Muscle of back (tissue), 3 donors: ENCODE measurements at regions not wholly inside any gene's neighbourhood (a gene's known extent, or its start where the extent isn't known, plus 50 kb on each side); places are given as distances from the start of the nearest gene placed in this dataset.
"Not testable (repeated sequence)": the region's sequence is repeated elsewhere in the genome, so short reads cannot be mapped to it uniquely, and the experiment has no call there.

Experiments
- DNase-seq, 3 donors: peaks; one replicate each; pipeline versions ENCODE4 v3.0.0 to v3.0.0-alpha.2; 2013

DNA sequence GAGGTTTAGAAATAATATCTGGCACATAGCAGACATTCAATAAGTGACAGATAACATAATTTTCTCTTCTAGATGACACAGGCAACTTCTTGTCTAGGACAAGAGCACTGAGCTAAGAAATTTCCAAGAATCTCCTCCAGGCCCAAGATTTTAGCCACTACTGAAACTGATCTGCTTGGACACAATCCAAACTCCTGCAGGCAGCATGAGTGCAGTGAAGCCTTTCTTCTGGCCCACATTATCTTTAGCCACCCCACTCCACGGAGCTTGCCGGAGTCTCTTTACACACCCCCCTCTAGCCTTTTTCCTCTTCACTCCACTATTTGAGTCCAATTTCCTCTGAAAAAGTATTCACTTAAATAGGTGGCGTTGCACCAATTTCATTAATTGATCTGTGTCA, 142.9 kb upstream of the DUSP10 start:
- no peak for DNase-seq

DNA sequence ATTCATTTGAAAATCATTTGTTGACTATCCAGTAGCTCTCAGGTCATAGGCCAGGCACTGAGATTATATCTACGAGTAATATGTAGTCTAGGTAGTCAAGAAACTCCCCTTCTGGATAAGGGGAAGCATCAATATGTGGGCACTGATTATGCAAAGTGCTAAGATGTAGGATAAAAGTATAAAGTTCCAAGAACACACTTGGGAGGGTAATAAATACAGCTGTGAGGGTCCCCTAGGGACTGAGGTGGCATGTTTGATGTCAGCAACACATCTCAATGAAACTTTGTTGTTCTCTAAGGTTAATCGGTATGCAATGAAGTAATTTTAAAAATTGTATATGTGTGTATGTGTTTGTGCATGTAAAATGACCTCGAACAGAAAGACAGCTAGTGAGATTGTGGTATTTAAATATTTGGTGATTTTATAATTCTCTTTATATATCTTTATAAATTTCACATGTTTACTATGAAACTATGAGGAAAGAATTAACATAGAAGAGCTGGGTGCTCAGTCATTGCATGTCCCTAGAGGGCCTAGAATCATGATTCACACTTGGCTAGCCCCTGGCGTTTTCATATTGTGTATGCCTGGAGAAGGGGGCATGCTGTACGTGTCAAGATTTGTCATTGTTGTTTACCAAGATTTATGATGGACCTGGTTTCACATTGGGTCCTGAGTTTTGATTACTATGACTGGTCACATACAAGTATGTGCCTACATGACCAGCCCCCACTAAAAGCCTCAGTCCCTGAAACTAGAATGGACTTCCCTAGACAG, 140.1 kb upstream of the DUSP10 start:
- no peak for DNase-seq

DNA sequence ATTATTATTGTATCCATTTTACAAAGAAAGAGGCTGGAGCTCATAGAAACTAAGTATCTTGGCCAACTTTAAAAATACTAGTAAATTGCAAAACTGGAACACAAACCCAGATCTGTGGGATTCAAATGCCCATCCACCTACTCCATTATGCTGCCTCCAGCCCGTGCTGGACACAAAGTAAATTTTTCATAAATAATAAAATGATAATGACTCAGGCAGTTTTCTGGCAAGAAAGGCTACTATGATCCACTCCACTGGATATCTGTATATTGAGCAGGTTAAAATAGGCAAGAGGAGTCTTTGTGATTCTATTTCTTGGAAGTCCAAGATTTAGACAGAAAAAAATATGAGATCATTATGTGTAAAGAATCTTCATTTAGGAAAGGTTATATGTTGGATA, 138.3 kb upstream of the DUSP10 start:
- DNase-seq, result no peak

DNA sequence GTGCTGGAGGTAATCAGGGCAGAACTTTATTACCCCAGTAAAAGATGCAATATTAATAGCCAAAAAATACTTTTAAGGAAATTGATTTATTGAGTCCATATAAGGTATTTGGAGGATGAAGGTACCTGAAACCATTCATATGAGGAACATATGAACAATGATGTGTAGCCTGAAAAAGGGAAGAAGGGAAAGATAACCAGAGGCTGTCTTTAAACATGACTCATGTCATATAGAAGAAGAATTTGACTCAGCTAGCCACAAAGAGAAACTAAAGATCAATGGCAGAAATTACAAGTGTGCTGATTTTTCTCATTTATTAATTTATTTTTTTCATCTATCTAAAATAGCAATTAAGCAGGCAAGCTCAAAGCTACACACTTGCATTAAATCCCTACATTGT, 136.2 kb upstream of the DUSP10 start:
- no peak for DNase-seq

DNA sequence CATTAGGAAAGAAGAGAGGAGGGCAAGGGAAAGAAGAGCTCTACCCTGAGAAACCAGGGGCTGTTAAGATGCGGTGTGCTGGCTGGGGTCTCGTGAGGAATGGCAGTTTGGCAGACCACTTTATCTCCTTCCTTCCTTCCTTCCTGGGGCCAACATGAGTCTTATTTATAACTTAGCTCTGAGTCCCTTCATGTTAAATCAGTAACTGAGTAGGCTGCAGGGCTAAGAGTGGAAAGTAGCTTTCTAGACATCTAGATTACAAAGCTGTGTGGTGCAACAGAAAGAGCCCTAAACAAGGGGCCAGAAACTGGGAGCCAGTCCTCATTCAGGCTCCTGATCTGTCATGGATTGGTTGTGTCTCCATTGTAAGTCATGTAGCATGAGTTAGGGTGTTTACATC, 135.4 kb upstream of the DUSP10 start:
- DNase-seq, result no peak

DNA sequence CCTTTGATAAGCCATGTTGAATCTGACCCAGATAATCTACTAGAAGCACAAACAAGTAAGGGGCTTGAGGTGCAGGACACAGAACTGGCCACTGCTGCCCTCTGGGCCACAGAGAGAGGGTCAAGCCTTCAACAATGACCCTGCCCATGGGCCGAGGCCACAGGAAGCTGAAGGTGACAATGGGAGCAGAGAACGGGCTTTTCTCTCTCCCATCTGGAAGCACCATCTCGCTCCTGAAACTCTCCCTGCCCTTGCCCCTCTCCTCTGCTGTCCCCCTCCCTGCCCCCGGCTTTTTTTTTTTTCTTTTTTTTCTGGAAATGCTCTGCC, 133.1 kb upstream of the DUSP10 start:
- DNase-seq, result no peak

DNA sequence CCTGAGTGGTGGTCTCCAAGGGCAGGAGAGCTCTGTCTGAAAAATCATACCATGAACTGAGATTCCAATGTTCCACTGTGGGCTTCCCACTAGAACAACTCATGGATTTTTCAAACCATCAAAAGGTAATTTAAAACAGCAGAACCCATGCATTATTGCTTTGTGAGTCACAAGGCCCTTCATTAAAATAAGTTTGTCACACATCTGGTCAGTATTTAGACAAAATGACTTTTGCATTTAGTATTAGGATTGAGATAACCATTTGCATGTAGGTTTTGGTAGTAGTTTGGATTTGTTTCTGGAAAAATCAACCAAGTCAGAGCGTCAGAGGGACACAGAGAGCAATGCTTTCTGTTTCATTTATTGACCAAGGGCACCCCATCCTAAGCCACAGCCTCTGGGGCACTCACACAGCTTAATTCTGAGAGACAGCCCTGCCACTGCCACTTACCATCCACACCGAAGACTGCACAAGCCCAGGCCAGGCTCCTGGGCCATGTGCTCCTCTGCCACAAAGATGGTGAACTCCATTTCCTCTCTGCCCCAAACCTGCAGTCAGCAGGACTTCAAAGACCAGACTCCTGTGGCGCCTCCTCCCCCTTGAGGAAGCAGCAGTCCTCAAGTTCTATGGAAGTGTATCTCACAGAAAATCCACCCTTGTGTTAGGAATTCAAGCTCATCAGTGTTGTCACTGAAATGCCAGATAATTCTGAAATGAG, 132.6 kb upstream of the DUSP10 start:
- peak in 1 of 3 donors; percentile 44 for DNase-seq

DNA sequence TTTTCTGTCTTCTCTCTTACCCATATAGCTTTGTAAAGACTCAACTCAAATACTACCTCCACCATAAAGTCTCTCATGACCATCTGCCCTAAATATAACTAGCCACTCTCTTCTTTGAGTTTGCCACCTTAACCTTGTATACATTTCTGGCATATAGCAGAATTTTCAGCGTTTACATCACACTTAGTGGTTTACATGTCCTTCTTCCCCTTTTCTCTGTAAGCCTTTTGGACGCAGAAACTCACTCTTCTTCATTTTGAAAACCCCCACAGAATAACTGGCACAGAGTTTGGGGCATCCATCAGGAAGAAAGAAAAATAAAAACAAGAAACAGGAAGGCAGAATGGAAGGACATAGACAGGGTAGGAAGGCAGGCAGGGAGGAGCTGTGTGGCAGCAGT, 131.8 kb upstream of the DUSP10 start:
- no peak for DNase-seq

DNA sequence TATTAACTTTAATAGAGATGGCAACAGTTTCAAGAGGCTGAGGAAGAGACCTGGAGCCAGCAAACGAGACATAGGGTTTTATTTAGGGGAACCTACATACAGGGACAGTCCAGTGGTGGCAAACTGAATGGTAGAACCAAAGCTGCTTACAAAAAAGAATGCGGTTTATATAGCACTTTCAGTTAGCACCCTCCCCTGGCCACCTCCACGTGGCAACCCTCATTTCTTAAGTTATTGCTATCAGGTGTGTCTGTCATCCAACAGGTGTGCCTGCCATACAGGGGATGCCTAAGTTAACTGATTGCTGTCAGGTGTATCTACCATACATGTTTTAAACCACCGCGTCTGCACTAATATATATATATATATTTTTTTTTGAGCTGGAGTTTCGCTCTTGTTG, 129.2 kb upstream of the DUSP10 start:
- DNase-seq, result no peak

DNA sequence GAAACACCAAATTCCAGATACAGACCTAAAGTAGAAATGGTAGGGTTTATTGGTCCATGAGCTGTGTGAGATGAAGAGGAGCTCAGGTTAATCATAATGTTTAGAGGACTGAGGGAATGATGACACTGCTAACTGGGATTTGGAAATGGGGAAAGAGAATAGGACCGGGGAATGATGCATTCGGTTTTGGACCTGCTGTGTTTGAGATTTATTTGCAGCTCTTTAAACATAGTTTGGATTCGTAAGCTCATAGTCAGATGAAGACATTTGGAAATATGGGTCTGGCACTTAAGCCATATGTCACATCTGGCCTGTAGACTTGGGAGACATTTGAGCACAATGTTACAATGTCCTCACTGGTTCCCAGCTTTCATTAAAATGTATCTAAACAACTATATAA, 127.9 kb upstream of the DUSP10 start:
- peak in 1 of 3 donors; percentile 37 for DNase-seq

DNA sequence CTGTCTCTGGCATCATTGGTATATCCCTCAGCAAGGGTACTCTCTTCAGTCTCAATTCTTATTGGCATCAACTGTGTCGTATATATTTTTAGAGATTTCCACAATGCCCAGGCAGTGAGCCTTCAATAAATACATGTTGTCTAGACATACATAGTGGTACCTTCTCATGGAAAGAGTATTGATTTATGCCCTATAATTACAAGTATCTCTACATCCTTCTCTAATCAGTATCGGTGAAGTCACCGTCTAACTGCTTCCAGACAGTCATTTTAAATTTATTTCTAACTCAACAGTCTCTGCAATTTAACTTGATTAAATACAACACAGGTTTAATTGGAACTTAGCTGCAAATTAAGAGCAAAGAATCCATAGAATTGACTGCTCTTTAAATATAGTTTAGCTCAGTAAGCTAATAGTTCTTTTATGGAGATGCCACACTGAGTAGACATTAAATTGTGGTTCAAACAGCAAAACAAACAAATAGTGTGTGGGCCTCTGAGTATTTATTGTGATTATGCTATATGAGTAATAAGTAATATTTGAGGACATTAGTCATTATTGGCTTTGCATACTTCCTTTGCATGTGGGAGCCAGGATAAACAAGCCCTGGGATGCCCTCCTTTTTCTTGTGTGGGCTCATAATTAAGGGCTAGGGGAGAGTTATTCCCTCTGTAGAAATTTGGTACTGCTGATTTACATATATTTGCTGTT, 126.9 kb upstream of the DUSP10 start:
- peak in 2 of 3 donors; percentile 30 to 71 for DNase-seq

DNA sequence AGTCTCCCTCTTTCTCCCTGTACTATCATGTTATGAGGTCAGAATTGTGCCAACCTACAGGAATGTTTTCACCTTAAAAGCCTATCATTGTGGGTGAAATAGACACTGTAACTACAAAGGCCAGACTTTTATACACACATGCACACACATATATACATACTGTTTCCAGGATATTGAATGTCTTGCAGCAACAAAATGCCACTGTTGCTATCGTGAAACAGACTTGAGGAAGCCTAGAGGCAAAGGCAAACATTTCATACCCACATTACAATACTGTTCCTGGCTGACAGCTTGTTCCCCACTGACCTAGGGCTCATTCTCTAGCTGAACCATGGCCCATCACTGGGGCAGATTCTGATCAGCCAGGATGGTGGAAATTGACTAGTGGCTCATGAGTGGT, 125.1 kb upstream of the DUSP10 start:
- DNase-seq, result no peak

DNA sequence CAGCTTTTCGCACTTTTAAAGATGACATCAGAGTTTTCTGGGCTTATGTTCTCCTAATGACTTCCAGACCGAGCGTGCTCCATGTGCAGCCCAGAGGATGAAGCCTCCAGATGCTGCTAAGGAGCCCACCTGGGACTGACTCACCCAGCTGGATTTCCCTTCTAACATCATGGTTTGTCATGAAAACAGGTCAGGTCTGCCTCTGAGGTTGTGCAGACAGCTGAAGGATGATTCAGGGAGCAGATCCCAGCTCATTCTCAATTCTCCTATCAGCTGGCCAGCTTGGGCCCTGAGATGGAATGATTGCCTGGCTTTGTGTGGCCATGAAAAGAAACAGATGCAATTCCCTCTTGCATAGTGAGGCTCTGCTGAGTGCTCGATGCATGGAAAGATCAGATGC, 123.9 kb upstream of the DUSP10 start:
- peak; percentile 63 to 73 (median 69) for DNase-seq

DNA sequence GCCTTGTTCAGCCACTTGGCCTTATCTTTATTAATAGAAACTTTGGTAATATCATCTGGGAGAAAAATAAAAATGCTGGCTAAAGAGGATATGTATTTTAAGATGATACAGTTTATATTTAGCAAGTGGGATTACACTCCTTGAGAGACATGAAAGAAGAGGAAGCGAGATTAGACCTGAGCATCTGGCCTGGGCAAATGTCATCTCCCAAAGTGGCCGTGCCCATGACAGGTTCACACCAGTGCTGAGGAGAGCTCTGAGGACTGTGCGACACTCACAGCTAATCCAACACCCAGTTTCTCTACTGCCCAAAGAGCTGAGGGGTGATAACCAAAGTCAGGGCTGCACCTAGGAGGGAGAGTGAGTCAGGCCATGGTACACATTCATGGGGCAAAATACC, 121.7 kb upstream of the DUSP10 start:
- DNase-seq, result no peak

DNA sequence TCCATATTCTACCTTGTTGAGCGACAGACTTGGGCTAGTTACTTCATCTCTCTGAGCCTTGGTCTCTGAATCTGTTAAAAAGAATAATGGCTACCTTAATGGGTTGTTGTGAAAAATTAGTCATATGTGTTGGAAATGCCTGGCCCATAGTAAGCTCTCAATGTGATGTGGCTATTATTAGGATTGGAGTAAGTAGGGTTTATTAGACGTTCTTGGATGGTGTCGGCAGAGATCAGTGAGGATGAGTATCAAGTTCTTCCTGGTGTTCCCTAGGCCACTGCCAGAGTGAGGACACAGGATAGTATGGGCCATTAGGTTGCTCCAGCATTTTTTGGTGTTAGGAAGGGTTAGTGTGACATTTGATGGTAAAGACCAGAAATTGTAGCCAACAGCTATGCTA, 121.1 kb upstream of the DUSP10 start:
- DNase-seq, result no peak

DNA sequence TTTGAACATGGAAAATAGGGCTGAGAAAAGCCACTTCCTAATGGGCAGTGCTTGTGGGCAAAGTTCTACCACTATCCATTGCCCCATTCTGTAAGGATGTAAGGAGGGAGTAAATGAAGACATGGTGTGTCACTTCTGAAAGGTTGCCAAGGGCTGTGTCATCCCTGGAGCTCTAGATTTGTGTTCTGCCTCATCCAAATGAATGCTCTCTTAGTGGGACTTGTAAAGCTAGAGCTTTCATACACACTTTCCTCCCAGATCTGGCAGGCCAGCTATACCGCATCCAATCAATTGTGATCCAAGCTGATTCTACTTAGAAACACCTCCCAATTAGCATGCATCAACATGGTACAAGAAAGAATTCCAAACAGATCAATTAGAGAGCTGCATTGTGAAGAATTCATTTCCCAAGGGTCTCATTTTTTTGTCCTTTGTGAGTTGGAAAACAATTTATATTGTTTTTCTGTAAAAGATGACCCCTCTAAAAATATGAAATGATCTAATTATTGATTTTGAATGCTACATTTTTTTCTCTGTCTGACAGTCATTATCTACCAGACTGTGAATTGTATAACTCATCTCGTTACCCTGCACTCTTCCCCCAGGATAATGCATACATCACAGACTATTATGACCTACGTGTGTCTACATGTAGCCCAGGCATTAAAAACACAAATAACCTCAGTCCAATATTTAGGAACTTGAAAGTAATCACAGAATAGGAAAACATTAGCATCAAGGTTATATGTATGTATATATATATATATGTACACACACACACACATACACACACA, 117.1 kb upstream of the DUSP10 start:
- DNase-seq, result peak in 1 of 3 donors; percentile 65

DNA sequence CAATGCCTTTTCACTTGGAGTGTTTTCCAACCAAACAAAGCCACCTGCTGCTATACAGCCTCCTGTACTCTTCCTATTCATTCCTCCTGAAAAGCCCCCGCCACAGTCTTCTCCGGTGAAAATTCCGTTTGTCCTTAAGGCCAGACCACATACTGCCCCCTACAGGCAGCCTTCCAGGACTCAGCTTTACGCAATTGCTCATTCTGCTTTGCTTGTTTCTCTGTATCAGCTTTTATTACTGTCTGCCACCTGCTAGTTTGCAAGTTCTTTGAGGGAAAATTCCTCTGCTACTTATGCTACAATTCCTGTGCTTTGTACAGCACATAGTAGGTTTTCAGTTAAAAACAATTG, 115.2 kb upstream of the DUSP10 start:
- DNase-seq, result not testable (repeated sequence)

DNA sequence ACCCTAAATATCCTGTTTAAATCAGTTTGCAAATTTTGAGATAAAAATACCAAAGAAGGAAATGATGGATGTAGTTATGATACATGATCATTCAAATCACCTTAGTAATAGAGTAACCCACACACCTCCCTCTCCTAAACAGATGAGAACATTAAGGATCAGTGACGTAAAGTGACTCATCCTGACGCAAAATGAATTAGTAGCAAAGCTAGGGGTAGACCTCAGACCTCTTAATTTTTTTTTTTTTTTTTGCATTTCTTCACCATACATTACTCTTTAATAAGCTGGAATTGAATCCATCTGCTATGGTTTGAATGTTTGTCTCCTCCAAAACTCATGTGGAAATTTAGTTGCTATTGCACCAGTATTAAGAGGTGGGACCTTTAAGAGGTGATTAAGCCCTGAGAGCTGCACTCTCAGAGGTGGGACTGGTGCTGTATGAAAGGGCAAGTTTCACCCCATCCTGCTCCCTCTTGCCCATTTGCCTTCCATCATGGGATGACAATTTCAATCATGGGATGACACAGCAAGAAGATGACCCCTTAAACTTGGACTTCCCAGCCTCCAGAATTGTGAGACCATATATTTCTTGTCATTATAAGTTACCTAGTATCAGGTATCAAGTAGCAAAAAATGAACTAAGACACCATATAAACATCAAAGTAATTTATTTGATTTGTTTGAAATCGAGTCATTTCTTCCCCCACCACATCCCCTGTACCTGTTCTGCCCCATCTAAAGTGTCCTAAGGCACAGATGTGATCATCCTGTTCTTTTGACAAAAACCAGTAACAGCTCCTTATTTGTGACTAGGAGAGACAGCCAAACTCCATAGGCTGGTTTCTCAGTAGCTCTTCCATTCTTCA, 114.6 kb upstream of the DUSP10 start:
- DNase-seq, result peak in 1 of 3 donors; percentile 59

DNA sequence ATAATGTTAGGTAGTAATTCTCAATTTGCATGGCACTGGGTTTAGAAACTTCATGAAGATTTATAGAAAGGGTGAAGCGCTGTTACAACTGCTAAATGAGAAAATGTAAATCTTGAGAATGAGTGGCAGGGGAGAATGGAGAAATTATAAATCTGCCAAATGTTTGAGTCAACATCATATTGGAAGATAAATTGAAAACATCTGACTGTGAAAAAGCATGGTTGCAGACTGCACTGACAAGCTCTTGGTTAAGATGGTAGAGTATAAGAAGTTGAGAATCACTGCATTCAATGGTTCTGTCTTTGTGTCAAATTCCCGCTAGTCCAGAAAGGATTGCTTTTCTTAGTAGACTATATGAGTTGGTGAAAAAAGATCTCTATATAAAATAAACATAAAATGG, 113.3 kb upstream of the DUSP10 start:
- DNase-seq, result no peak

DNA sequence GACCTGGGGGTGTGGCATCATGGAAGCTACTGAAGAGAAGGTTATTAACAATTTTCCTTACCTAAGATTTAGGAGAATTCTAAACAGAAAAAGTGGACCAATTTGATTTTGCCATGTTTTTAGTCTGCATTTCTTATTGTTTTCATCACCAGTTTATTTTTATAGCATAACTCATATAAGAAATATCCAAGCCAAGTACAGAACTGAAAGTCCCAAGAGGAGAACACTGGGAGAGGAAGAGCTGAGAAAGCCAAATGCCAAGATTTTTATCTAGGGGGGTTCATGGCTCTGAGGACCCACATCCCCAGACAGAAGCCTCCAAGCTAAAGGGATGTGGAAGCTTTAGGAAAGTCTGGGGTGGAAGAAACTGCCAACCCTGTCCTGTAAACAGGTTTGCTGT, 109.4 kb upstream of the DUSP10 start:
- no peak for DNase-seq

DNA sequence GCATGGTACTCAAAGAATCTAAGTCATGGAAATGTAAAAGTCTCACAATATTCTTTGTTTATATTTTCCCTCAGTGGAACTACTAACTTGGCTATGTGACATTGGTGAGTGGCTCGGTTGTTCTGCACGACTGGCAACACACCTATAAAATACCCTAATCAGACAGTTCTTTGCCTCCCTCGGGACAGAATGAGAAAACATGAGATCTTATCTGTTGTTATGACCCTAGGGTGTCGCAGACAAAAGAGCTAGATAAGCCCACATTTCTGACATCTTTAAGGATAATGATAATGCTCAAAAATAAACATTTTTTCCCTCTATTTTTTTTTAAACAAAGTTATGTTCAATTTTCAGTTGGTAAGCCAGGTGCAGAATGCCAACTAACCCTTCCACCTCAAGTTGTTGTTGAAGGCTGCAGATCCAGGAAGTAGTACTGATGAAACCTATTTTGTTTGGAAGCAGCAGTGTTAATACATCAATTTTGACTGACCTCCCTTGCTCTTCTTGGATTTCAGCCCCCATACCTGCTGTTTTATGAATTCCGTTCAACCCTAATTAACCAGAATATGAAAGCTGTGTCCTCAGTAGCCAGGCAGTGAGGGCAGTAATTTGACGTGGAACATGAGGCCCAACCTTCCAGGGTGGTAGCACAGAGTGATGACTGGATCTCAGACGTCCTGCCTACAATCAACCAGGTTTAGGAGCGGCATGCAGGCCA, 108.7 kb upstream of the DUSP10 start:
- no peak for DNase-seq
